ENCODE measurements at regions not wholly inside any gene's neighbourhood (a gene's known extent, or its start where the extent isn't known, plus 50 kb on each side); places are given as distances from the start of the nearest gene placed in this dataset.

GRCh38 chr20:52312132-52312729 lies 120.7 kb upstream of the ZFP64 start:
- peak; percentile 92 for TF ChIP-seq CTCF (IDR thresholded peaks at IDR 0.05; ENCODE audit: poor library complexity, severe bottlenecking)
- no peak for TF ChIP-seq EZH2 (IDR thresholded peaks at IDR 0.05; ENCODE audit: borderline replicate concordance, insufficient read depth, low read length, poor library complexity, severe bottlenecking)
- TF ChIP-seq TAF1 (IDR thresholded peaks at IDR 0.05; ENCODE audit: low read depth) = no peak
- TF ChIP-seq REST (IDR thresholded peaks at IDR 0.05; ENCODE audit: borderline replicate concordance) = no peak
- TF ChIP-seq EP300 (conservative IDR thresholded peaks at IDR 0.05; ENCODE audit: poor library complexity, severe bottlenecking) = peak; percentile 14
- TF ChIP-seq POLR2AphosphoS5 (IDR thresholded peaks at IDR 0.05) = no peak
- peak; percentile 90 for TF ChIP-seq SMC3 (conservative IDR thresholded peaks at IDR 0.05; ENCODE audit: poor library complexity)
